GM21526 (cell line): ENCODE measurements at regions not wholly inside any gene's neighbourhood (a gene's known extent, or its start where the extent isn't known, plus 50 kb on each side); places are given as distances from the start of the nearest gene placed in this dataset.
"Not testable (repeated sequence)": the region's sequence is repeated elsewhere in the genome, so short reads cannot be mapped to it uniquely, and the experiment has no call there.

Source experiments
- ATAC-seq: cut with Tn5 transposase; IDR thresholded peaks from one replicate; pipeline ENCODE4 v1.9.1; 2021; ENCODE audit warnings: moderate library complexity; ENCODE audit not compliant: unreplicated experiment, low FRiP score

DNA sequence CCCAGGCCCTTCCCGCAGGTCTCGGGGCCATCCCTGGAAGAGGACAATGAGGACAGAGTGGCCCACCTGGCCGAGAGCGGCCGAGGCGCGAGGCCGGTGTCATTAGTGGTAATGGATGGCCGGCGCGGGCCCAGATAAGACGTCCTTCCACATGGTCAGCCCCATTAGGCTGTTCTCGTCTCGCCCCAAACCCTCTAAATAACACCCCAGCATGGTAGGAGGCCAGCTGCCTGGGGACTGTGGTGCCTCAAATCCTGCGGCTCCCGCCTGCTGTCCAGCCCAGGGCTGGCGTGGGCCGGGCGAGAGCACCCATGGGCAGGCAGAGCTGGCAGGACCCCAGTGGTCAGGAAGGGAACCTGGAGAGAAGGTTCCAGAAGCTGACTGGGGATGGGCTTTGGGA lies 121.7 kb downstream of the FAM53A start:
- no peak for ATAC-seq

DNA sequence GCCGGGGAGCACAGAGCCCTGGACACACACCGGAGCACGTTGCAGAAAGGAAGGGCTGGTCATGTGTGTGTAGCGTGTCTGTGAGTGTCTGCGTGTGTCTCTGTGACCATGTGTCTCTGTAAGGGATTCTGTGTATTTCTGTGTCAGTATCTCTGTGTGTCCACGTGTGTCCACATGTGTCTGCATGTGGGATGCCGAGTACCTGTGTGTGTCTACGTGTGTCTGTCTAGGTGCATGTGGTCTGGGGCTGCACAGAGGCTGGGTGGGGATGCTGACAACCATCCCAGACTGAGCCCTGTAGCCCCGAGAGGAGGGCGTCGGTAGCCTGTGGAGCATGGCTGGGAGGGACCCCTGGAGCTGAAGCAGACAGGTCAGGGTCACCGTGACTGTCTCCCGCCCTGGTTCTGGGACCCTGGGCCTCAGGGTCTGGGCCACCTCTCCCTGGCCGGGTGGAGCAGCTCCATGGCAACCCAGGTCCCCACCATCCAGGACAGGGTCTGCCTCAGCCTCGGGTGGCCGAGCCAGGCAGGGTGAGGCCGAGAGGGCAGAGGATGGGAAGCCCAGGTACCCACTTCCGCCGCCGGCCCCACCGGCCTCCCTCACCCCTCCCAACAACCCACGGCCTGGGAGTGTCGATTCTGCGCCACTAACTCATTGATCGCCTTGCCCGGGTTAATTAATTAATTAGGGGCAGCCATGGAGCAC lies 122.7 kb downstream of the FAM53A start:
- ATAC-seq, result no peak

DNA sequence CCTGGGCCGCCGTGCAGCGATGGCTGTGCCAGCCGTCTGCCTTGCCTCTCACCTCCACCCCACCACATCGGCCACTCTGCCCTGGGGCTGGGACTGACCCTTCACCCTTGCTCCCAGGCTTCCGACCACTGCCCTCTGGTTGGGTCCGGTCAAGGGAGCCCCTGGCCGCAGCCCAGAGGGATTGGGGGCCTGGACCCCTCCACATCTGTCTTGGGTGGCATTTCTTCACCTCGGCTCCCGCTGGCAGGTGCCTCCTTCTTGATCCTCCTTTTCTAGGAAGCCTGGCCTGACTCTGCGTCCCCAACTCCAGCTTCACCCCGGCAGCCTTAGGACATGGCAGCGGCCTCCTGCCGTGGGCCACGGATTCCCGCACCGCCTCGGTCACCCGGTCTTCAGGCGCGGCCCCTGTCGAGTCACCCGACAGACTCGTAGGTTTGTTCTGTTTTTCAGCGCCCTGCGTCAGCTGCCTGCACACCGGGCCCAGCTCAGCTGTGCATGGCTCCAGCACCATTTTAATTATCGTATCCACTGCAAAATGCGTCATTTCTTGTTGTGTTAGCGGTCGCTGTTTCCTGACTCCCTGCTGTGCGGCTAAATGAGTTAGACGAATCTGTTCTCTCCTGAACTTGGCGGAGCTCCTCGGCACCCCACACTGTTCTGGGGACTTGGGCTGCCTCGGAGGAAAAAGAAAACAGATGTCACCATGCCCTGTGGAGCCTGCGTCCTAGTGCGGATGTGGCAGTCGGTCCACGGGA lies 124.0 kb downstream of the FAM53A start:
- ATAC-seq, result no peak

DNA sequence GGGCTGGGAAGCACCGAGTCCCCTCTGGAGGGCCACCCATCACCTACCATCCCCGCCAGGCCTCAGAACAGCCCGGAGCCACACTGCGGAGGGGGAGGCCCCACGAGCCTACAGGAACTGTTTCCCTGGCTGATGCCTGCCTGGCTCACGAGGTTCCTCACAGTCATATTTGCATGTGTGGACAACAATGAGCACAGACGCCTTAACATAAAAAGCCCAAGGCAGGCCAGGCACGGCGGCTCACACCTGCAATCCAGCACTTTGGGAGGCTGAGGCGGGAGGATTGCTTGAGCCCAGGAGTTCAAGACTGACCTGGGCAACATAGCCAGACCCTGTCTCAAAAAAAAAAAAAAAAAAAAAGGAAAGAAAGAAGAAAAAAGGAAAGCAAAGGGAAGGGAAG lies 125.9 kb downstream of the FAM53A start:
- no peak for ATAC-seq

DNA sequence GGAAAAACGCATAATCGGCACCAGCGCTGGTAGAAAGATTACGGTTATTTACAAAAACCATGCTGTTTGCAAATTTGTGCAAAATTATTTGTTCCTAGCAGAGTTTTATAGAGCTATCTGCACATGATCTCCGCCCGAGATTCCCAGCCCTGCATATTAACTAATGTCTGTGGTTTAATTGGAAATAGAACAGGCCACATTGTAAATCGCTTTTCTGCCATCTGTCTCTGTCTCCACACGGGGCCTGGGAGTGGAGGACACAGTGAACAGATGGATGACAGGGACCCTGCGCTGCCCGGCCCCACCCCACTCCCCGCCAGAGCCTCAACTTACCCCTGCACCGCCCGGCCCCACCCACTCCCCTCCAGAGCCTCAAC lies 126.9 kb downstream of the FAM53A start:
- ATAC-seq, result no peak

DNA sequence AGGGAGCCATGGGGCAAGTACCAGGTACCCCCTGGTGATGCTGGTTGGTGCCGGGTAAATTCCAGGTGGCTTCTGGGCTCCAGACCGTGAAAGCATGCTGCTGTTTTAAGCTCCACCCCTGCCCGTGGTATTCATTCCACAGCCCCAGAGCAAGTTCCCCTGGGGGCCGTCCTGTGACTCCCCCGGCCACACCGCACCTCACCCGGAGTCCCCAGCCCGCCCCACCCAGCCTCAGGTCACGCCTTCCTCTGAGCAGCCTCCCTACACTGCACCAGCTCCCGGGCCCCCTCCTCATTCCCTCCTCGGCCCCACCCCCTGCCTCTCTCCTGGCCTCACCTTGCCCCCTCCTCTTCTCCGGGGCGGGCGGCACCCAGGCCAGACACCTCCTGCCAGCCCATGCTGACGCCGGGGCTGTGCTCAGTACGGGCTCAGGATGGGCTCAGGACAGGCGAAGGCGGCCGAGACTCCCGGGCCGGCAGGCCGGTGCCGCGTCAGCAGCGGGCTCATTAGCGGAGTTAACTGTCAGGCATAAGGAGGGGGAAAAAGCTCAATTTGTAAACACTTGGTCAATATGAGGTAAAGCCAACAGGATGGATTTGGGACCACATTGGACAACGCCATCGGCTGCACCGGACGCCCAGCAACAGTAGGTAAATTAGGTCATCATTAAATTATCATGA lies 127.4 kb downstream of the FAM53A start:
- no peak for ATAC-seq

DNA sequence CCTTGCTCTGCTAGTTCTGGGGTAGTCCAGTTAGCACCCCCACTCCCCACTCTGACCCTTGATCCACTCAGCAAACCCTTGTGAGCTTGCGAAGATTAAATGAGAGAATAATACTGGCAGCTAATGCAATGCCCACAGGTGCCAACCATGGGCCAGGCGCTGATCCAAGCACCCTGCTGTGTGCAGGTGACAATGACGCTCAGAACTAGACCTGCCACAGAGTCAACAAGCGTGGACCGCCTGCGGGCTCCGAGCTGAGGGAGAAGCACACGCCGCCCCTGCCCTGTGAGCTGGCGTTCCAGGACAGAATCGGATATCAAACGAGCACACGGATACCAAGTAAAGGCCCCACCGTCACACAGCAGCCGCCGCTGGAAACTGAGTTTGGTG lies 129.2 kb downstream of the FAM53A start:
- ATAC-seq, result no peak

DNA sequence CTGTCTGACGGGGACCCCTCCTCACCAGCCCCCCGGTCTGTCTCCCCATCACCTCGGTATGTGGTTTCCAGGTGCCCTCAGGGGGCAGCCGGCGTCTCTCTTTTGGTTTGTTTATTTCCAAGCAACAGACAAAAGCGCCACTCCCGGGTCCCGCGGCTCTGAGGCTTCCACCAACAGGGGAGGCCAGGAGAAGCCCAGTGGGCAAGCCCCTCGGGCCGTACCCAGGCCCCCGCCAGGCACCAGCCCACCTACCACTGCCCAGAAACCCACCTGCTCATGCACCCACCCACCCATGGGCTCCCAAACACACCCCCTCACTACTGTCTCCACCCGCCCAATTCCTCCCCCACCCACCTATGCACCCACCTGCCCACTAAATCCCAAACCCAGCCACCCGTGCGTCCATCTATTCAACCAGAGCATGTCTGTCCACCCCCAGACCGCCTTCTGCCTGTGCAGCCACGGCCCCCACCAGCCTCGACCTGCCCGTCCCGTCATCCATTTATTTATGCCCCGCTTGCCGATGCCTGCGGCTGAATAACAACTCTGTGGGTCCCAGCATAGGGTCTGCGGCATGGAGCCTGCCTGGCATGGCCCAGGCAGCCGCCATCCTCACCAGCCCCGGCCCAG lies 129.8 kb downstream of the FAM53A start:
- ATAC-seq, result no peak

DNA sequence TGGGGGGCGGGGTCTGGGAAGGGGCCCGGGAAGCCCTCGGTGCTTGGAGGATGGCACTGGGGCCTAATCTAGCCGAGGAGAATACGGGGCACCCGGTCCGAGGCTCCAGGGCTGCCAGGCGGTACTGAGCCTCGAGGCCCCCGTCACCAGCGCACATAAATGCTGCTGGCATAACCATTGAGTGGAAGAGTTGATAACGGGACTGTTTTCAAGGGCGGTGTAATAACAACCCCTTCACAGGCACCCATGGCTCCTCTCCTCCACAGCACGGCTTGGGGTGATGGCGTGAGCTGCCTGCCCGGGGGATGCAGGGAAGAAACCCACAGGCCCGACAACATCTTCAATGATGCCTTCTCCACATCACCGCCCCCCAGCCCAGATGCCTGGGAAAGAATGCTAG lies 130.7 kb downstream of the FAM53A start:
- no peak for ATAC-seq

DNA sequence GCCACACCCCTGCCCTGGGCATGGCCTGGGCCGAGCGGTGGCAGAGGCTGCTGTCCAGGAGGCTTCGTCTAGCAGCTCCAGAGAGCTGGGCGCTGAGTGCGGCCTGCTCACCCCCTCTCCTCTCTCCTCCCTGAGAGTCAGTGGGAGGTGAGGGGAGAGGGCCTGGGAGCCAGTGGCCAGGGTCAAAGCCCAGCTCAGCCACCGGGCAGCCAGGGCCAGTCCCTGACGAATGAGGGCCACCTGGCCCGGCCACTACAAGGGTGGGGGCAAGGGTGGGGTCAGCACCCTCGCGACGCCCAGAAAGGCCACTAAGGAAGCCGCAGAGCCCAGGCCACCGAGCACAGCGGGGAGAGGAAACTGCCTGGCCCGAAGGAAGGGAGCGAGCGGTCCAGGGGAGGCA lies 131.7 kb downstream of the FAM53A start:
- ATAC-seq, result no peak

DNA sequence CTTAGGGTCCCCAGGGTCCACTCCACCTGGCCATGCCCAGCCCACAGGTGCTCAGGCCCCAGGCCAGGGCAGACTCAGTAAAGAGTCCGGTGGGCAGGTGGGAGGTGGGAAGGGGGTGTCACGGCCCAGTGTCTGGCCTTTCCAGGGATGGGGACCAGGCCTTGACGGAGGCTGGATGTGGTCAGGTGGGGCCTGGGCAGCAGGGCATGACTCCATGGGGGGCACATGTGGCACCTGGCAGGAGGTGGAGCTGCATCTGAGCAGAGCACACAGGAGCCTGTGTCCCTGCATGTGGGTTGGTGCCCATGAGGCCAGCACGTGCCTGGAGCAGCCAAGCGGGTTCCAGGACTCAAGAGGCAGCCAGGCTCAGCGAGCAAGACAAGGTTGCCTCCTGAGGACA lies 132.9 kb downstream of the FAM53A start:
- ATAC-seq, result no peak

DNA sequence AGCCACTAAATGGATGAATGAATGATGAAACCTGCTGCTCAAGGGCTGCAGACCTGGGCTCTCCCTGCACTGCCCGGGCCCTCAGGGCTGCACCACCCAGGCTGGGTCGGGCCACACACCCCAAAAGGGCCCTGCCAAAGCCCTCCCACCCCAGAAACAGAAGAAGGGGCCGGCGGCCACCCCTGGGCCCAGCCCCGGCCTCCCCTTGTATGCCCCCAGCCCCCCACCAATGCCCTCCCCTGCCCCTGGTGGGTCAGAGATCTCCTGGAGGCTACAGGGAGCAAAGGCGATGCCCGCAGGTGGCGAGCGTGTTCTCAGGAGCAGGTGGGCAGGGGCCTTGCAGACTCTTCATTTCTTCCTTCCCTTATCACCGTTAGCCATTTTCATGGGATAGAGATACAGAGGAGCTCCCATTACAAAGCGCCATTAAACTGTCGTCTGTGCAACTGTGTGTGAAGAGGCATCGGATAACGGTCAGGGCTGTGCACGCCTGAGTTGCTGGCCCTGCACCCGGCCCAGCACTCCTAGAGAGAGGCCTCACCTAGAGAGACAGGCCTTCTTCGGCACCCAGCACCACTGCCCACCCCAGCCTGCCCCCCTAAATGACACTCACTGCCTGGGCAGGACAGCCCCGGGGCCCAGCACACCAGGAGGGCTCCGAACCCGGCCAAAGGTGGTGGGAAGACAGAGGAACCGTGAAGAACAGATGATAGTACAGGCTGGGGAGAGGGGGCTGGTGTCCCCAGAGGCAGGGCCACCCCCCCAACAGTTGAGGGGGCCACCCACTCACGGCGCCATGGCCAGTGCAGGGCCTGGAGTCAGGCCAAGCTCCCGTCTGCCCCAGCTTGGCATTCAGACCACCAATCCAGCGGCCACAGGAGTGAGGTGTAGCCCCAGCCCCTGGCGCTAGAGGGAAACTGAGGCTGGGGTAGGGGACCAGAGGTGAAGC lies 133.7 kb downstream of the FAM53A start:
- ATAC-seq, result no peak

DNA sequence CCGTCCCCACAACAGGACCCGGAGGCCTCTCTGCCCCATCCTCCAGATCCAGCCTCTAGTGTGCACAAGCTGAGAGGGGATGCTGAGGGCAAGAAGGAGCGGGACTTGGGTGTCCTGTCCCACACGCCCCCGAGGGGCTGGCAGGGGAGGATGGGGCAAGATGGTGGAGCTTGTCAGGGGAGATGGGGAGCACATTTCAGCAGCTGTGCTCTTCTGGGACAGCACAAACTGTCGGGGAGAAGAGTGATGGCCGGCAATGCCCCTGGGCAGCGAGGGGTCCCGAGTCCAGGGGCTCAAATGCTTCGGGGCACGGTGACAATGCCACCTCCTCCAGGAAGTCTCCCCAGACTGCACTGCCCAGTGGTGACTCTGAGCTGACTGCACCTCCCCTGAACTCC lies 134.5 kb downstream of the FAM53A start:
- ATAC-seq, result no peak

DNA sequence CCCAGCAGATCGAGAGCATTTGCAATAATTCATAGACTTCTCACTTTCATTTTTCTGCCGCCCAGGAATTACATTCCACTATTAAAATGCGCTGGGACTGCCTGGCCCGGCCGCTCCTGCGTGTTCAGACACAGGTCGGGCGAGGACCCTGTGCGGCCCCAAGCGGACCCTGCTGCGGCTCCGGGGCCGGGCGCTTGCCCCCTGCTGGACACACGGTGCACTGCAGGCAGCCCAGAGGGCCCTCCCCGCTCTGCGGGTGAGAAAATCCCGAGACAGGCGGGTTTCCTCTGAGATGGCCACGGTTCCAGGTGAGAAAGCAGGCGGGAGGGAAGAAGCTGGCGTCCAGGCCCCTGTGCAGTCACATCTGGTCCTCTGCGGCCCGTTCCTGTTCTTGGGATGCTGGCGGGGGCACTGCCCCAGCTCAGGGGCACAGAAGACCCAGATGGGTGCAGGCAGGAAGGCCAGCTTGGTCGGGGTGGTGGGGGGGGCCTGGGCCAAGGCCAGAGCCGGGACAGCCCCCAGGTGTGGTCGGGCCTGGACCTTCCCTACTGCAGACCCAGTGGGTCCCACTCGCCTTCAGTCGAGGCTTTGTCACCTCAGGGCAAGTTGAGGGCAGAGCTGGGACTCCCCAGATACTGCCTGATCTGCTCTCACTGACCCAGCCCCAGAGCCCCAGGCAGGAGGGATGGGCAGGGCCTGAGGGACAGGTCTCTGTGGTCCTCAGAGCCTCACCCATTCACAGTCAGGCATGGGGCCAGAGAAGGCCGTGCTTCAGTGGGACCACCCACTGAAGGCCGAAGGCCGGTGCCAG lies 135.1 kb downstream of the FAM53A start:
- ATAC-seq, result not testable (repeated sequence)

DNA sequence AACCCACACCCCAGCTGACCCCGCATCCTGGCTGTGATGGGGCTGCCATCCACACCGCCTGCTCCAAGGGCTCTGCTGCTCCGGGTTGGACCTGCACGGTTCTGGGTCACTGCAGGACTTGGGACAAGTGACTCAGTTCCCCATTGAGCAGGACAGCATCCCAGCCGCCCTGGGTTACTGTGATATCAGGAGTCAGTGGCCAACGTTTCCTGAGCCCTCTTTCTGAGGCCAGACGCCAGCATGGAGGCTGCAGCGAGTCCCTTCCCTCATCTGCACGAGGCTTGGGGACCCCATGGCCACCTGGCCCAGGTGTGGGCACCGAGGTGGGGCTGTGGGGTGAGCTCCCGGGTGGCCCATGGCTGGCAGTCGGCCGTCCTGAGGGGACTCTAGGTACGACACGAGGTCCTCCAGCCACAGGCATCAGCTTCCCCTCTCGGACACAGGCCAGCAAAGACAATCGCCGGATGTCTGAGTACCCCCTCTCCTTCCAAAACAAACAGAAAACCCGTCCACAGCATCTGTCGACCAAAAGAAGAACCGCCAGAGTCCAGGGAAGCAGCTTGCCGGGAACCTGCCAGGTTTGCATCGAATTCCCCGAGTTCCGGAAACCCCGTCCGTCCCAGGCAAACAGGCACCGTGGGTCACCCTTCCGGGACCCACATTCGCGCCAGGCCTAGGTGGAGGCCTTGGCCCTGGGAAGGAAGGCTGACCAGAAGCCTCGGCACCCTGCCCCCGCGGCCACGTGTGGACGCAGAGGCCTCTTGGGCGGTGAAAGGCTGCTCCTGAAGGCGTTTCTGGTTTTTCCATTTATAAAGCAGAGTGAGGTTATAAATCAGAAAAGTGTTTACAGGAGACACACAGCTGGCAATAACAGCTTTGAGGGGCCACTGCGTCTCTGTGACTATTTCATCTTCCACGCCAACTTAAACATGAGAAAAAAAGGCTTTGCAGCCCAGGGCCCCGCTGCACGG lies 136.0 kb downstream of the FAM53A start:
- ATAC-seq, result no peak

DNA sequence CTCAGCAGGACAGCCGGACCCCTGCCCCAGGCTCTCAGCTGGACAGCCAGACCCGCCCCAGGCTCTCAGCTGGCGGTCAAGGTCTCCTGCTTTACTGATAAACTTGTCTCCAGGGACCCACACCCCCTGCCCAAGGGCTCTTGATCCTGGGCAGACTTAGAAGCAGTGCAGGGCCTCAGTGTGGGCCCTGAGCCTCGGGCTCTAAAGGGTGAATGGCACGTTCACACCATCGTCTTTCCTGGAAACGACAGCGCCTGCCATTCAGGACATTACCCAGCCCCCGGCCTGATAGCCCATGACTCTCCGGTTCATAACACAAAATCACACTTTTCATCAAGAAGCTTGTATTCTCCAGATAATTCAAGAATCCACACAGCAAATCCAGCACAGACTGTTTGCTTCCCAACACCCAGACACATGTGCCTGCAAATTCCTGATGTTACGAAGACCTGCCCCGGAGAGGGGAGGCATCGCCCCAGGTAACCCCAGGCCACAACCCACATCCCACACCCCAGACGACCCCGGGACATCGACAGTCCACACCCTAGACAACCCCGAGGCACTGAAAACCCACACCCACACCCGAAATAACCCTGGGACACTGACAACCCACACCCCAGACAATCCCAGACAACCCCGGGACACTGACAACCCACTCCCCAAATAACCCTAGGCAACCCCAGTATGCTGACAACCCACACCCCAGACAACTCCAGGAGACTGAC lies 136.8 kb downstream of the FAM53A start:
- no peak for ATAC-seq

DNA sequence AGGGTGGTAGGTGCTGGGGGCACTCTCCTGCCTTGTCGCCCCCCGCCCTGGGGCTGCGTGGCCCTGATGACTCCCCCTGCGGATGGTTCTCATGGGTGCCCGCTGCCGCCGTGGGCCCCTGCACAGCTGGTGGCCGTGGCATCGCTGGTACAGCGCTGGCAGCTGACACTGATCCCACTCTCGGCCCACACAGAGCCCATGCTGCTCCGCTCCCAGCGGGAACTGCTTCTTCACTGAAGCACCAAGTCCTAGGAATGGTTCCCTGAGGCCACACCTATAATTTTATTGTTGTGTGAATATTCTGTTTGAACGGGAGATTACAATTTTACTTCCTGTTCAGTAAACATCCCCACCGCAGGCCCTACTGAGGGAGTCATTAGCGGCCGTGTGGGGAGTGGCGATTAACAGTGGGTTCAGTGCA lies 138.6 kb upstream of the NKX1-1 start:
- ATAC-seq, result no peak

DNA sequence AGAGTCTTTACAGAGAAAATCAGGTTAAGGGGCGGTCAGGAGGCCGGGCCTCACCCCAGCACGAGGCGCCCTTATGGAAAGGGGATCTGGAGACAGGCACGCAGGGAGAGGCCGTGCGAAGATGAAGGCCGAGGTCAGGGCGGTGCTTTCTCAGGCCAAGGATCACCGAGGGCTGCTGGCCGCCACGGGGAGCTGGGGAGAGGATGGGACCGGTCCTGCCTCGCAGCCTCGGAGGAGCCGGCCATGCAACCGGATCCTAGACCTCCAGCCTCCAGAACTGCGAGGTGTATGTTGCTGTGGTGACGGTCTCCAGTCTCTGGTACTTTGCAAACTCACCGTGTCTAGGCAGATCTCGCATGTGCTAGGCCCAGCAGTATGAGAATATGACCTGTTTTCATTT lies 138.2 kb upstream of the NKX1-1 start:
- not testable (repeated sequence) for ATAC-seq
